Mammary epithelial cell (primary cell): ENCODE measurements at regions not wholly inside any gene's neighbourhood (a gene's known extent, or its start where the extent isn't known, plus 50 kb on each side); places are given as distances from the start of the nearest gene placed in this dataset.

Experiments used
- CTCF ChIP-seq, 2 donors: IDR thresholded peaks in 1 of 2; conservative IDR thresholded peaks in 1 of 2; 2 replicates each; pipeline ENCODE4 v1.5.1; 2011 to 2012; ENCODE audit warnings: inconsistent platforms in 2 of 2, low read length in 2 of 2, mild to moderate bottlenecking in 2 of 2, control low read depth in 1 of 2, low read depth in 1 of 2; ENCODE audit not compliant: insufficient read depth in 1 of 2; ENCODE audit errors: extremely low read depth in 1 of 2
- EZH2 ChIP-seq: IDR thresholded peaks from 2 replicates; pipeline ENCODE4 v1.6.1; 2012; ENCODE audit warnings: low read length, inconsistent platforms, borderline replicate concordance

GRCh38 chr7:152568972-152569371 is 107.0 kb downstream of the XRCC2 start:
- TF ChIP-seq EZH2 (no peak), CTCF (conservative IDR thresholded peaks at IDR 0.05 in 1 of 2, IDR thresholded peaks at IDR 0.05 in 1 of 2; ENCODE audit: extremely low read depth in 1 of 2, insufficient read depth in 1 of 2, low read depth in 1 of 2, low read length in 2 of 2) (no peak)
